Nephron progenitor cell (in vitro differentiated cells): ENCODE measurements at regions not wholly inside any gene's neighbourhood (a gene's known extent, or its start where the extent isn't known, plus 50 kb on each side); places are given as distances from the start of the nearest gene placed in this dataset.

Source experiments
- DNase-seq: peaks from one replicate; pipeline ENCODE4 v3.0.0; 2021
- H3K27ac Mint-ChIP-seq: 2 replicates; pipeline ENCODE4 v1.8.0; 2021; ENCODE audit warnings: mild to moderate bottlenecking, moderate library complexity, mixed read lengths
- H3K27me3 Mint-ChIP-seq: 2 replicates; pipeline ENCODE4 v1.8.0; 2021; ENCODE audit warnings: mild to moderate bottlenecking, low read depth, mixed read lengths; ENCODE audit not compliant: poor library complexity
- H3K36me3 Mint-ChIP-seq: 2 replicates; pipeline ENCODE4 v1.8.0; 2021; ENCODE audit warnings: low read depth, mixed read lengths
- H3K4me1 Mint-ChIP-seq: 2 replicates; pipeline ENCODE4 v1.8.0; 2021; ENCODE audit warnings: mixed read lengths
- H3K4me3 Mint-ChIP-seq: 2 replicates; pipeline ENCODE4 v1.8.0; 2021; ENCODE audit warnings: mild to moderate bottlenecking, moderate library complexity, mixed read lengths
- H3K9me3 Mint-ChIP-seq: 2 replicates; pipeline ENCODE4 v1.8.0; 2021; ENCODE audit warnings: mild to moderate bottlenecking, moderate library complexity, mixed read lengths
- TF ChIP-seq, protein P1 (sequence below): fragments of 200-600 bp; sonication (generic); IDR thresholded peaks from 2 replicates; pipeline ENCODE4 v1.5.0; 2021; ENCODE audit warnings: antibody characterized with exemption

- DNase-seq = no peak
- no peaks in the 10 kb centered on the region for H3K4me1 Mint-ChIP-seq
- H3K27me3 Mint-ChIP-seq = no peaks in the 10 kb centered on the region
- TF ChIP-seq, protein P1, sequence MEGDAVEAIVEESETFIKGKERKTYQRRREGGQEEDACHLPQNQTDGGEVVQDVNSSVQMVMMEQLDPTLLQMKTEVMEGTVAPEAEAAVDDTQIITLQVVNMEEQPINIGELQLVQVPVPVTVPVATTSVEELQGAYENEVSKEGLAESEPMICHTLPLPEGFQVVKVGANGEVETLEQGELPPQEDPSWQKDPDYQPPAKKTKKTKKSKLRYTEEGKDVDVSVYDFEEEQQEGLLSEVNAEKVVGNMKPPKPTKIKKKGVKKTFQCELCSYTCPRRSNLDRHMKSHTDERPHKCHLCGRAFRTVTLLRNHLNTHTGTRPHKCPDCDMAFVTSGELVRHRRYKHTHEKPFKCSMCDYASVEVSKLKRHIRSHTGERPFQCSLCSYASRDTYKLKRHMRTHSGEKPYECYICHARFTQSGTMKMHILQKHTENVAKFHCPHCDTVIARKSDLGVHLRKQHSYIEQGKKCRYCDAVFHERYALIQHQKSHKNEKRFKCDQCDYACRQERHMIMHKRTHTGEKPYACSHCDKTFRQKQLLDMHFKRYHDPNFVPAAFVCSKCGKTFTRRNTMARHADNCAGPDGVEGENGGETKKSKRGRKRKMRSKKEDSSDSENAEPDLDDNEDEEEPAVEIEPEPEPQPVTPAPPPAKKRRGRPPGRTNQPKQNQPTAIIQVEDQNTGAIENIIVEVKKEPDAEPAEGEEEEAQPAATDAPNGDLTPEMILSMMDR = no peak
- peaks cover 14% of the 10 kb centered on the region for H3K36me3 Mint-ChIP-seq
- no peak overlapping the region for H3K4me3 Mint-ChIP-seq
- H3K9me3 Mint-ChIP-seq = peaks cover 24% of the 10 kb centered on the region
- H3K27ac Mint-ChIP-seq = no peak overlapping the region
Observed at GRCh38 chr7:46775020-46775419, 806.9 kb downstream of the TNS3 start.

DNA sequence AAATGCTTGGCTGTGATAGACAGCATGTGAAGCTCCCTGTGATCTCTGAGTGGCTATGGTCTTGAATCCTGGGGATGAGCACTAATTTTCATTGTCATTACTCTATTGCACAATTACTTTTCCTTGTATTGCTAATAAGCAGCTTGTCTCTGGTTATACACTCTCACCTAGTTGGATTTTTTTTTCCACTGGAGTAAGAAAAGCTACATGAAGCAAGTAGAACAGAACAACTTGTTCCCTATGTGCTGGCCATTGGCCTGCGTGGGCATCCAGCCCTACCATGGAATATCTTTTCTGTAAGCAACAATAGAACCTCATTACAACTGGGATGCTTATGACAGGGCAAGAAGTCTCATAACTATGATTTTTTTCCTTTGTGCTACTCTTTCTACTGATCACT, 807.4 kb downstream of the TNS3 start:
- Mint-ChIP-seq H3K27me3 (no peaks in the 10 kb centered on the region), H3K4me3 (no peak overlapping the region), H3K9me3 (peaks cover 24% of the 10 kb centered on the region), H3K36me3 (peaks cover 10% of the 10 kb centered on the region), H3K4me1 (no peaks in the 10 kb centered on the region), H3K27ac (no peak overlapping the region)
- TF ChIP-seq, protein P1 = no peak
- DNase-seq = no peak

DNA sequence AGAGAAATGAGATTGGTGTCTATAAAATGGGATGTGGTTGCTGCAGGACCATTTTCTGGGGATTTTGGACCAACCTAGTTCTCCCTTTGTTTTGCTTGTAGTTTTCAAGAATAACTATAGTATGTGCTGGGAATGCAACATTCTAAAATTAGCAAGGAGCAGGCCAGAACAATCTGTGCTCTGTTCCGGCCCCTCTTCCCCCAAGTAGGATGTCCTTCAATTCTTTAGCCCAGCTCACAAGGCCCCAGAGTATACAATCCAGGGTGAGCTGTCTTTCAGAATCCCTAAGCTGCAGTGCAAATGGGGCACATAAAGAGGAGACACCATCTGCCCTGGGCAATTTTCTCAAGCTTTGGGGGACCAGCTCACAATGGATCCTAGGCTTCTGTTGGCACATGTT, 809.1 kb downstream of the TNS3 start:
- Mint-ChIP-seq H3K4me3 (no peak overlapping the region), H3K27ac (no peak overlapping the region), H3K9me3 (peaks cover 25% of the 10 kb centered on the region), H3K27me3 (no peaks in the 10 kb centered on the region), H3K4me1 (no peaks in the 10 kb centered on the region), H3K36me3 (peaks cover 12% of the 10 kb centered on the region)
- DNase-seq = no peak
- TF ChIP-seq, protein P1 = no peak

DNA sequence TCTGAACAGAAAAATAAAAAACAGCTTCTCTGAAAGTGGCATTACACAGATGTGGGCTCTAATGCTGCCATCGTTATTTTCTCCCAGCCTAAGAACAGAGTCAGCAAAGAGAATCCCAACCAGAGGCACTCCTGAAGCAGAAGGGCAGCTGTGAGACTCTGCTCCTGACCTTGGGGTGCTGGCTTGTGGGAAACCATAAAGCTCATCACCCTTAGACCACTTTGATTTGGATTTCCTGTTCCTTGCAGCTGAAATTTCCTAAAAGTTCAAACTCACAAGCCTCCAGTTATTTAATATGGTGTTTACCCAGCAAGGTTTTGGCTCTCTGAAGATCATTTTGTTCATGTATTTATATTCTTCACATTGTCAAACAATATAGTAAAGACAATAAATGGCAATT, 814.8 kb downstream of the TNS3 start:
- H3K9me3 Mint-ChIP-seq = peaks cover 33% of the 10 kb centered on the region
- TF ChIP-seq, protein P1 = no peak
- H3K4me3 Mint-ChIP-seq = no peak overlapping the region
- no peak overlapping the region for H3K27ac Mint-ChIP-seq
- peaks cover 12% of the 10 kb centered on the region for H3K36me3 Mint-ChIP-seq
- peaks cover 4% of the 10 kb centered on the region for H3K27me3 Mint-ChIP-seq
- no peak for DNase-seq
- peaks cover 13% of the 10 kb centered on the region for H3K4me1 Mint-ChIP-seq

- TF ChIP-seq, protein P1 = no peak
- DNase-seq = no peak
- peaks cover 13% of the 10 kb centered on the region for H3K36me3 Mint-ChIP-seq
- H3K27ac Mint-ChIP-seq = peak overlapping the region; percentile 70
- peaks cover 8% of the 10 kb centered on the region for H3K27me3 Mint-ChIP-seq
- no peak overlapping the region for H3K4me3 Mint-ChIP-seq
- H3K4me1 Mint-ChIP-seq = peaks cover 13% of the 10 kb centered on the region
- H3K9me3 Mint-ChIP-seq = peaks cover 28% of the 10 kb centered on the region
Observed at GRCh38 chr7:46764100-46764936, 817.6 kb downstream of the TNS3 start.

- TF ChIP-seq, protein P1 = no peak
- H3K27ac Mint-ChIP-seq = no peak overlapping the region
Observed at GRCh38 chr7:46763344-46763743, 818.6 kb downstream of the TNS3 start.

More at GRCh38 chr7:46763344-46763743, 818.6 kb downstream of the TNS3 start:
- no peak for DNase-seq
- Mint-ChIP-seq H3K9me3 (peaks cover 18% of the 10 kb centered on the region), H3K4me1 (peaks cover 13% of the 10 kb centered on the region), H3K36me3 (peaks cover 5% of the 10 kb centered on the region), H3K27me3 (peaks cover 8% of the 10 kb centered on the region), H3K4me3 (no peak overlapping the region)
